ENCODE measurements at regions not wholly inside any gene's neighbourhood (a gene's known extent, or its start where the extent isn't known, plus 50 kb on each side); places are given as distances from the start of the nearest gene placed in this dataset.

DNA sequence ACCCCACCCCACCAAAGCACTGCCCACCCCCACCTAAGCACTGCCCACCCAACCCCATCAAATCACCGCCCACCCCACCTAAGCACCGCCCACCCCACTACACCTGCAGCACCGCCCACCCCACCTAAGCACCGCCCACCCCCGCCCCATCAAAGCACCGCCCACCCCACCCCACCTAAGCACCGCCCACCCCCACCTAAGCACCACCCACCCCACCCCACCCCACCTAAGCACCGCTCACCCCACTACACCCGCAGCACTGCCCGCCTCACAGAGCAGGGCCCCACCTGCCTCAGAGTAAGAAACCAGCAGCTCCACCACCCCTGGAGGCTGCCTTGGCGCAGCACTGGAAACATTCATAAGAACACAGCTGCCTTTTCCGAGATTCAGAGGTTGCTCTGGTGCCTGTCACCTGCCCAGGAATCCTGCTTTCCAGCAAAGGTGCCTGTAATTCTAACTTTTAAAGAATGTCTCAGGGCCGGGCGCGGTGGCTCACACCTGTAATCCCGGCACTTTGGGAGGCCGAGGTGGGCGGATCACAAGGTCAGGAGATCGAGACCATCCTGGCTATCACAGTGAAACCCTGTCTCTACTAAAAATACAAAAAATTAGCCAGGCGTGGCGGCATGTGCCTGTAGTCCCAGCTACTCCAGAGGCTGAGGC is 148.2 kb downstream of the BMP7 start:
- no peak for DNase-seq
- peaks cover 12% of the 10 kb centered on the region for H3K27me3 Mint-ChIP-seq (ENCODE audit: insufficient read depth)
- no peaks in the 10 kb centered on the region for H3K4me1 Mint-ChIP-seq (ENCODE audit: low read depth)
- H3K9me3 Mint-ChIP-seq = peaks cover 22% of the 10 kb centered on the region
- TF ChIP-seq, protein P1, sequence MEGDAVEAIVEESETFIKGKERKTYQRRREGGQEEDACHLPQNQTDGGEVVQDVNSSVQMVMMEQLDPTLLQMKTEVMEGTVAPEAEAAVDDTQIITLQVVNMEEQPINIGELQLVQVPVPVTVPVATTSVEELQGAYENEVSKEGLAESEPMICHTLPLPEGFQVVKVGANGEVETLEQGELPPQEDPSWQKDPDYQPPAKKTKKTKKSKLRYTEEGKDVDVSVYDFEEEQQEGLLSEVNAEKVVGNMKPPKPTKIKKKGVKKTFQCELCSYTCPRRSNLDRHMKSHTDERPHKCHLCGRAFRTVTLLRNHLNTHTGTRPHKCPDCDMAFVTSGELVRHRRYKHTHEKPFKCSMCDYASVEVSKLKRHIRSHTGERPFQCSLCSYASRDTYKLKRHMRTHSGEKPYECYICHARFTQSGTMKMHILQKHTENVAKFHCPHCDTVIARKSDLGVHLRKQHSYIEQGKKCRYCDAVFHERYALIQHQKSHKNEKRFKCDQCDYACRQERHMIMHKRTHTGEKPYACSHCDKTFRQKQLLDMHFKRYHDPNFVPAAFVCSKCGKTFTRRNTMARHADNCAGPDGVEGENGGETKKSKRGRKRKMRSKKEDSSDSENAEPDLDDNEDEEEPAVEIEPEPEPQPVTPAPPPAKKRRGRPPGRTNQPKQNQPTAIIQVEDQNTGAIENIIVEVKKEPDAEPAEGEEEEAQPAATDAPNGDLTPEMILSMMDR (IDR thresholded peaks at IDR 0.05) = no peak
- H3K36me3 Mint-ChIP-seq (ENCODE audit: low read depth) = peaks cover 5% of the 10 kb centered on the region; the same call in 1 of the 2 replicates
- no peak overlapping the region for H3K27ac Mint-ChIP-seq
- no peak overlapping the region for H3K4me3 Mint-ChIP-seq

Measured in HFFc6 (cell line).